HCT116 (cell line): ENCODE measurements at regions not wholly inside any gene's neighbourhood (a gene's known extent, or its start where the extent isn't known, plus 50 kb on each side); places are given as distances from the start of the nearest gene placed in this dataset.
A peak's percentile ranks its signal among the peaks of the same experiment; 100 is the strongest.

Experiments used
- ATAC-seq: fragments of 200-7000 bp; cut with Tn5 transposase; 2 replicates; pipeline ENCODE4 v1.9.1; 2020; ENCODE audit warnings: mild to moderate bottlenecking, moderate library complexity
- BruUV-seq: library from RNA; stranded (reverse); fragments of 400-500 nt; replicated peaks from 2 replicates; lab custom pipeline; 2021; lab: Mats Ljungman, UMichigan
- CTCF ChIA-PET: fragments of 300-600 bp; sonication (Branson Sonifier 250); formaldehyde crosslinking; loops from one replicate; lab custom pipeline; 2021; ENCODE audit warnings: antibody characterized with exemption; lab: Charles Lee
- POLR2A ChIA-PET: fragments of 300-600, 350-600 bp; sonication (Branson Sonifier 250); formaldehyde crosslinking; loops from one replicate; lab custom pipeline; 2021; ENCODE audit warnings: antibody characterized with exemption; lab: Charles Lee
- RAD21 ChIA-PET, 2 experiments: fragments of 300-600 bp; sonication (Branson Sonifier 250); formaldehyde crosslinking; loops; one replicate each; lab custom pipeline; 2023; ENCODE audit warnings: low total read pairs in 2 of 2; ENCODE audit not compliant: uncharacterized antibody in 2 of 2, unreplicated experiment in 2 of 2, low non-redundant PET in 1 of 2; lab: Charles Lee
- DNase-seq: peaks from one replicate; pipeline ENCODE4 v3.0.0-alpha.2; 2010; ENCODE audit warnings: low read depth, low spot score
- H2AFZ ChIP-seq: fragments of 200-600 bp; shearing (Covaris generic), sonication (generic); 2 replicates; pipeline ENCODE4 v1.6.1; 2017; ENCODE audit warnings: low read depth, mixed run types, mixed read lengths, antibody characterized with exemption, low read length; ENCODE audit not compliant: poor library complexity, severe bottlenecking
- H3K27ac ChIP-seq: 2 replicates; pipeline ENCODE4 v1.5.1; 2012; ENCODE audit warnings: low read depth, low read length
- H3K27me3 ChIP-seq: fragments of 200-600 bp; sonication (generic); 2 replicates; pipeline ENCODE4 v1.6.1; 2016; ENCODE audit warnings: mixed run types, low read length, mixed read lengths; ENCODE audit not compliant: insufficient read depth
- H3K36me3 ChIP-seq, 2 experiments: fragments of 200-500 bp in 1 of 2; fragments of 200-600 bp in 1 of 2; sonication (Bioruptor generic) in 1 of 2; sonication (generic) in 1 of 2; 2 replicates each; pipeline versions ENCODE4 v1.5.1 to v1.6.1; 2014 to 2016; ENCODE audit warnings: low read length in 2 of 2, inconsistent platforms in 1 of 2, mixed read lengths in 1 of 2, mixed run types in 1 of 2; ENCODE audit not compliant: insufficient read depth in 2 of 2, control insufficient read depth in 1 of 2
- H3K4me1 ChIP-seq, 2 experiments: fragments of 200-600 bp in 1 of 2; sonication (generic) in 1 of 2; 2 replicates each; pipeline versions ENCODE4 v1.5.1 to v1.6.1; 2012 to 2017; ENCODE audit warnings: low read length in 2 of 2, inconsistent platforms in 1 of 2, mild to moderate bottlenecking in 1 of 2, mixed read lengths in 1 of 2, mixed run types in 1 of 2, moderate library complexity in 1 of 2; ENCODE audit not compliant: insufficient read depth in 2 of 2, control insufficient read depth in 1 of 2
- H3K4me2 ChIP-seq: fragments of 200-600 bp; sonication (generic); 2 replicates; pipeline ENCODE4 v1.6.1; 2017; ENCODE audit warnings: mixed run types, low read length, mixed read lengths
- H3K4me3 ChIP-seq, 2 experiments: fragments of 200-600 bp in 1 of 2; sonication (generic) in 1 of 2; replicated peaks in 1 of 2; 2 replicates each; pipeline ENCODE4 v1.5.1; 2011 to 2016; ENCODE audit warnings: low read length in 2 of 2, control low read depth in 1 of 2, low read depth in 1 of 2, mild to moderate bottlenecking in 1 of 2, mixed read lengths in 1 of 2, mixed run types in 1 of 2
- H3K79me2 ChIP-seq: fragments of 200-600 bp; sonication (generic); 2 replicates; pipeline ENCODE4 v1.6.1; 2017; ENCODE audit warnings: mild to moderate bottlenecking, mixed run types, low read length, moderate library complexity, mixed read lengths; ENCODE audit not compliant: insufficient read depth
- H3K9ac ChIP-seq: fragments of 200-600 bp; sonication (generic); 2 replicates; pipeline ENCODE4 v1.6.1; 2016; ENCODE audit warnings: low read length, mixed read lengths
- H3K9me2 ChIP-seq: fragments of 200-600 bp; sonication (generic), shearing (Covaris generic); 2 replicates; pipeline ENCODE4 v1.6.1; 2017; ENCODE audit warnings: mixed run types, mild to moderate bottlenecking, moderate library complexity; ENCODE audit not compliant: insufficient read depth
- H3K9me3 ChIP-seq, 2 experiments: fragments of 200-500 bp in 1 of 2; fragments of 200-600 bp in 1 of 2; sonication (Bioruptor generic) in 1 of 2; sonication (generic) in 1 of 2; 2 replicates each; pipeline ENCODE4 v1.6.1; 2014 to 2017; ENCODE audit warnings: low read length in 2 of 2, mixed read lengths in 2 of 2, inconsistent platforms in 1 of 2, low read depth in 1 of 2, mild to moderate bottlenecking in 1 of 2, mixed run types in 1 of 2, moderate library complexity in 1 of 2; ENCODE audit not compliant: control insufficient read depth in 1 of 2, insufficient read depth in 1 of 2
- H4K20me1 ChIP-seq: fragments of 200-600 bp; sonication (generic), shearing (Covaris generic); 2 replicates; pipeline ENCODE4 v1.6.1; 2017; ENCODE audit warnings: mixed run types, mild to moderate bottlenecking, moderate library complexity; ENCODE audit not compliant: insufficient read depth
- CEBPB ChIP-seq: IDR thresholded peaks from 2 replicates; pipeline ENCODE4 v1.6.1; 2012; ENCODE audit warnings: low read depth
- EZH2 ChIP-seq: fragments of 200-600 bp; sonication (generic); IDR thresholded peaks from 2 replicates; pipeline ENCODE4 v1.6.1; 2017; ENCODE audit warnings: antibody characterized with exemption, mixed run types
- EZH2phosphoT487 ChIP-seq: fragments of 200-600 bp; IDR thresholded peaks from 2 replicates; pipeline ENCODE4 v1.6.1; 2018; ENCODE audit warnings: antibody characterized with exemption, borderline replicate concordance
- FOSL1 ChIP-seq: IDR thresholded peaks from 2 replicates; pipeline ENCODE4 v1.6.1; 2012; ENCODE audit warnings: low read depth
- RAD21 ChIP-seq: IDR thresholded peaks from 2 replicates; pipeline ENCODE4 v1.6.1; 2012; ENCODE audit warnings: low read depth, mild to moderate bottlenecking
- ZNF274 ChIP-seq: fragments of 200-500 bp; sonication (Bioruptor generic); IDR thresholded peaks from 2 replicates; pipeline ENCODE4 v1.6.1; 2014; ENCODE audit warnings: mild to moderate bottlenecking, low read depth, low read length, inconsistent platforms
- intact Hi-C: fragments of 100-400 bp; cut with micrococcal nuclease; formaldehyde crosslinking; loops from 2 replicates; pipeline ENCODE4 v1.10.0; 2022
- TF ChIP-seq, protein P1 (sequence below): IDR thresholded peaks from 2 replicates; pipeline ENCODE4 v1.6.1; 2011; ENCODE audit warnings: mild to moderate bottlenecking, low read length, moderate library complexity; ENCODE audit not compliant: insufficient replicate concordance; ENCODE audit errors: extremely low read depth
- TF ChIP-seq, protein P2 (sequence below): IDR thresholded peaks from 2 replicates; pipeline ENCODE4 v1.6.1; 2012
- TF ChIP-seq, protein P3 (sequence below), 3 experiments: fragments of 200-600 bp in 1 of 3; sonication (generic) in 1 of 3; IDR thresholded peaks in 2 of 3; conservative IDR thresholded peaks in 1 of 3; 2 replicates each; pipeline ENCODE4 v1.5.1; 2012 to 2017; ENCODE audit warnings: low read depth in 2 of 3, low read length in 2 of 3, antibody characterized with exemption in 1 of 3, borderline replicate concordance in 1 of 3, control low read depth in 1 of 3, mild to moderate bottlenecking in 1 of 3, mixed read lengths in 1 of 3, mixed run types in 1 of 3, moderate library complexity in 1 of 3; ENCODE audit not compliant: insufficient read depth in 1 of 3

DNA sequence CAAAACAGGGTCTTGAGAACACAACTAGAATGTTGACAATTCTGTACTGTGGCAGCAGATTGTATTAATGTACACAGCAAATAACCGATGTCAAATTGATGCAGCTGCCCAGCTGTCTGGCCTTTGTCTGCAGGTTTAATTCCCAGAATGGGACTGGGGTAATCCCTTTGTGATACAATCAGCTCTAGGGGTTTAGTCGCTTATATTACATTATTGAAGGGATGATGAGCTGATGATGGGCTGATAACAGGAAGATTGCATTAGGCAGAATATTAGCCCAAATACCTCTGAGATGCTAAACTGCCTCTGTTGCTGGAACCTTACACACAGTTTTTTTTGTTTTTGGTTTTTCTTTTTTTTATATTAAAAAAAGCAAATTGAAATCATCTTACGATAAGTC lies 265.0 kb downstream of the RBM26 start (continued):
- TF ChIP-seq, protein P1, sequence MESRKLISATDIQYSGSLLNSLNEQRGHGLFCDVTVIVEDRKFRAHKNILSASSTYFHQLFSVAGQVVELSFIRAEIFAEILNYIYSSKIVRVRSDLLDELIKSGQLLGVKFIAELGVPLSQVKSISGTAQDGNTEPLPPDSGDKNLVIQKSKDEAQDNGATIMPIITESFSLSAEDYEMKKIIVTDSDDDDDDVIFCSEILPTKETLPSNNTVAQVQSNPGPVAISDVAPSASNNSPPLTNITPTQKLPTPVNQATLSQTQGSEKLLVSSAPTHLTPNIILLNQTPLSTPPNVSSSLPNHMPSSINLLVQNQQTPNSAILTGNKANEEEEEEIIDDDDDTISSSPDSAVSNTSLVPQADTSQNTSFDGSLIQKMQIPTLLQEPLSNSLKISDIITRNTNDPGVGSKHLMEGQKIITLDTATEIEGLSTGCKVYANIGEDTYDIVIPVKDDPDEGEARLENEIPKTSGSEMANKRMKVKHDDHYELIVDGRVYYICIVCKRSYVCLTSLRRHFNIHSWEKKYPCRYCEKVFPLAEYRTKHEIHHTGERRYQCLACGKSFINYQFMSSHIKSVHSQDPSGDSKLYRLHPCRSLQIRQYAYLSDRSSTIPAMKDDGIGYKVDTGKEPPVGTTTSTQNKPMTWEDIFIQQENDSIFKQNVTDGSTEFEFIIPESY = no peak
- TF ChIP-seq, all 23 proteins: peak for 0

DNA sequence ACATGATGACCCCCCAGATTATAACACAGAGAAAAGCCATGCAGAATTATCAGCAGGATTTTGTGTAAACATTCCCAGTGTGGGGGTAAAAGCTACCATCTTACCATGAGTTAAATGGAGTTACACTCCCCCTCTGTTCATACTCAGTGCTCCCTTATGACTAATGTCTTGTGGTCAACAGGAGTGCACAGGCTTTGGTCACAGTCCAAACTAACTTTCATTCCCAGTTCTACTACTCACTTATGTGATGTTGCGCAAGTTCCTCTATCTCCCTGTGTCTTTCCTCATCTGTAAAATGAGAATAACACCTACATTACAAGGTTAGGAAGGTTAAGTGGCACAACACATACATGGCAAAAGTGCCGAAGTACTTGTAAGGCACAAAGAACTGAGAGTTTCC lies 277.9 kb downstream of the RBM26 start:
- Histone ChIP-seq H3K79me2 (no peaks in the 10 kb centered on the region), H4K20me1 (no peaks in the 10 kb centered on the region), H3K27ac (no peak overlapping the region)
- RAD21 ChIA-PET = no interaction called here
- TF ChIP-seq EZH2 = no peak
- TF ChIP-seq CEBPB = peak; percentile 56
- no peak for TF ChIP-seq RAD21
- TF ChIP-seq ZNF274 = no peak
- no peak for TF ChIP-seq EZH2phosphoT487
- TF ChIP-seq, all 23 proteins: peak for 1
- Histone ChIP-seq H3K9me2 (no peaks in the 10 kb centered on the region), H3K36me3 (no peaks in the 10 kb centered on the region), H3K27me3 (peaks cover under 1% of the 10 kb centered on the region; the same call in 1 of the 2 replicates), H2AFZ (no peak overlapping the region), H3K4me1 (no peaks in the 10 kb centered on the region), H3K9ac (no peak overlapping the region), H3K4me3 (no peak overlapping the region), H3K4me2 (no peak overlapping the region), H3K9me3 (no peaks in the 10 kb centered on the region)
- ChIA-PET CTCF (no interaction called here), POLR2A (no interaction called here)
- DNase-seq (no peak), ATAC-seq (no peak)
- intact Hi-C loops = no loop called here
- no TSS peak for BruUV-seq

DNA sequence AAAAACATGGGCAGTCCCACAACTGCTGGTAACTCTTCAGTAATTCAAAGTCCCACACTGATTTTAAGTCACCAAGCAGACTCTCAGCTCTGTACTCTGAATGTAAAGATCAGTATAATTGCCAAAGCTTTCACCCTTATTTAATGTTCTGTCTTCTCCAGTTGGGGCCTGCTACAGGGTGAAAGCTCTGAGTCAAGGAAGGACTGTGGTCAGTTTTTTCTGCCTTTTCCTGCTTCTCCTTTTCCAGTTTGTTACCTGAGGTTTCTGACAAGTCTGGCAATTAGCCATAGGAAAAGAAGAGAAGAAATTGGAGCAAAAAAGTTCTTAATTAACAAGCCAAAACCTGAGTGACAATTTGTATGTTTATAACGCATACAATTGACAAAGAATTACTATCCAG lies 279.3 kb downstream of the RBM26 start:
- Histone ChIP-seq H3K4me1 (no peaks in the 10 kb centered on the region), H3K36me3 (no peaks in the 10 kb centered on the region), H3K4me3 (no peak overlapping the region), H3K9ac (no peak overlapping the region), H3K4me2 (no peak overlapping the region), H3K27me3 (peaks cover 13% of the 10 kb centered on the region), H2AFZ (no peak overlapping the region), H4K20me1 (no peaks in the 10 kb centered on the region), H3K9me2 (no peaks in the 10 kb centered on the region), H3K27ac (no peak overlapping the region), H3K79me2 (no peaks in the 10 kb centered on the region), H3K9me3 (no peaks in the 10 kb centered on the region)
- ChIA-PET CTCF (no interaction called here), POLR2A (no interaction called here), RAD21 (no interaction called here)
- intact Hi-C loops = no loop called here
- no peak for TF ChIP-seq FOSL1
- TF ChIP-seq, protein P2, sequence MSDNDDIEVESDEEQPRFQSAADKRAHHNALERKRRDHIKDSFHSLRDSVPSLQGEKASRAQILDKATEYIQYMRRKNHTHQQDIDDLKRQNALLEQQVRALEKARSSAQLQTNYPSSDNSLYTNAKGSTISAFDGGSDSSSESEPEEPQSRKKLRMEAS = no peak
- TF ChIP-seq, protein P3, sequence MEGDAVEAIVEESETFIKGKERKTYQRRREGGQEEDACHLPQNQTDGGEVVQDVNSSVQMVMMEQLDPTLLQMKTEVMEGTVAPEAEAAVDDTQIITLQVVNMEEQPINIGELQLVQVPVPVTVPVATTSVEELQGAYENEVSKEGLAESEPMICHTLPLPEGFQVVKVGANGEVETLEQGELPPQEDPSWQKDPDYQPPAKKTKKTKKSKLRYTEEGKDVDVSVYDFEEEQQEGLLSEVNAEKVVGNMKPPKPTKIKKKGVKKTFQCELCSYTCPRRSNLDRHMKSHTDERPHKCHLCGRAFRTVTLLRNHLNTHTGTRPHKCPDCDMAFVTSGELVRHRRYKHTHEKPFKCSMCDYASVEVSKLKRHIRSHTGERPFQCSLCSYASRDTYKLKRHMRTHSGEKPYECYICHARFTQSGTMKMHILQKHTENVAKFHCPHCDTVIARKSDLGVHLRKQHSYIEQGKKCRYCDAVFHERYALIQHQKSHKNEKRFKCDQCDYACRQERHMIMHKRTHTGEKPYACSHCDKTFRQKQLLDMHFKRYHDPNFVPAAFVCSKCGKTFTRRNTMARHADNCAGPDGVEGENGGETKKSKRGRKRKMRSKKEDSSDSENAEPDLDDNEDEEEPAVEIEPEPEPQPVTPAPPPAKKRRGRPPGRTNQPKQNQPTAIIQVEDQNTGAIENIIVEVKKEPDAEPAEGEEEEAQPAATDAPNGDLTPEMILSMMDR (IDR thresholded peaks at IDR 0.05 in 2 of 3, conservative IDR thresholded peaks at IDR 0.05 in 1 of 3; ENCODE audit: borderline replicate concordance in 1 of 3, insufficient read depth in 1 of 3, low read depth in 2 of 3, low read length in 2 of 3) = no peak
- ATAC-seq (no peak), DNase-seq (no peak)
- BruUV-seq = no TSS peak
